IPS-15b (cell line): ENCODE measurements at regions not wholly inside any gene's neighbourhood (a gene's known extent, or its start where the extent isn't known, plus 50 kb on each side); places are given as distances from the start of the nearest gene placed in this dataset.

Experiments used
- H3K27me3 ChIP-seq: one replicate; pipeline ENCODE4 v1.6.1; 2013; ENCODE audit warnings: low read length; ENCODE audit not compliant: control insufficient read depth, insufficient read depth
- H3K36me3 ChIP-seq: one replicate; pipeline ENCODE4 v1.6.1; 2013; ENCODE audit warnings: low read length; ENCODE audit not compliant: control insufficient read depth, insufficient read depth
- H3K4me1 ChIP-seq: one replicate; pipeline ENCODE4 v1.6.1; 2013; ENCODE audit warnings: mild to moderate bottlenecking, low read length; ENCODE audit not compliant: control insufficient read depth, insufficient read depth
- H3K4me3 ChIP-seq: one replicate; pipeline ENCODE4 v1.5.1; 2013; ENCODE audit warnings: low read depth, low read length
- H3K9ac ChIP-seq: one replicate; pipeline ENCODE4 v1.6.1; 2013; ENCODE audit warnings: low read depth, mild to moderate bottlenecking, low read length
- H3K9me3 ChIP-seq: one replicate; pipeline ENCODE4 v1.6.1; 2013; ENCODE audit warnings: mild to moderate bottlenecking, low read length; ENCODE audit not compliant: control insufficient read depth, insufficient read depth

DNA sequence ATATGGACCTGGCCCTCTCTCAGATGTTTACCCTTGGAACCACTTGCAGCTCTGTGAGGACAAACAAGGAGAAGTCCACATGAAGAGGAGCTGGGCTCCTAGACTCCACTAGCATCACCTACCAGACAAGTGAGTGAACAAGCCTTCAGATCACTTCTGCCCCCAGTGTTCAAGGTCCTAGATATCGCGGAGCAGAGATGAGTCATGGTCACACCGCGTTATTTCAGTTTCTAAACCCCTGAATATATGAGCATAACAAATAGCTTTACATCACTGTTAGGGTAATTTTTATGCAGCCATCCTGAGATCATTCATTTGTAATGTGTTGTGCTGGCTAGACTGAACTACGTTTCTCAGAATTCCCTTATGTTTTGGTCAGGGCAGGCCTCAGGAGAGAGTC is 77.0 kb upstream of the DAP start:
- H3K9ac ChIP-seq: no peak overlapping the region
- H3K4me3 ChIP-seq: no peak overlapping the region
- no peaks in the 10 kb centered on the region for H3K36me3 ChIP-seq
- H3K27me3 ChIP-seq: no peaks in the 10 kb centered on the region
- H3K9me3 ChIP-seq: no peaks in the 10 kb centered on the region
- no peaks in the 10 kb centered on the region for H3K4me1 ChIP-seq

DNA sequence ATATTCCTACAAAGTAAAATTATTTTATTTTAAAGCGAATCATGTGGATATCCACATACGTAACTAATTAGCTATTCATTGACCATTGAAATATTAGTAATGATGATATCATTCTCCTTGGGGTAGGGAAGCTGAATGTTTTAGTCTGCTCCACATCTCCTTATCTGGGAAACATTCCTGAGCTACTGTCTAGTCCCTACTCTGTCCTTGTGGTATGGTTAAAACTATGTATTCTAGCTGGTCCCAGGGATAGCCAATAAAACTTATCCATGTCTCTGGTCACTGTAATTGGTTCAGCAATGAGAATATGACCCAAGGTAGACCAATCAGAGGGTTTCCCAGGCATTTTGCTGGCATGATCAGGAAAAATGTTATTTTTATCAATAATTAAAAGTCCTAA is 76.0 kb upstream of the DAP start:
- Histone ChIP-seq H3K36me3 (no peaks in the 10 kb centered on the region), H3K4me1 (no peaks in the 10 kb centered on the region), H3K27me3 (no peaks in the 10 kb centered on the region), H3K9ac (no peak overlapping the region), H3K4me3 (no peak overlapping the region), H3K9me3 (no peaks in the 10 kb centered on the region)

DNA sequence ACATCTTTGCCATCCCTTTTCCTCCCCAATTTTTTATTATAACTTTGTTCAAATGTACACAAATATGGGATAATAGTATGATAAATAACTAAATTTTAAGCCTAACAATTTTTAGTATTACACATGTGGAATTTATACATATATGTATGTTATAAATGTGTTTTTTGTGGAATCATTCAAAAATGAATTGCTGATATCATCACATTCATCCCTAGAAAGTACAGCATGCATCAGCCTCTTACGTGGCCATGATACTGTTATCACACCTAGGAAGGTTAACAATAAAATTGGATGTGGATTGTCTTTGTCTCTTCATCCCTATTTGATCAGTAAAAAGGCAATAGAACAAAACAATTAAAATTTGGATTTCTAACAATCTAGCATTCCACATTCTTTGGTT is 73.7 kb upstream of the DAP start:
- Histone ChIP-seq H3K9me3 (no peaks in the 10 kb centered on the region), H3K36me3 (no peaks in the 10 kb centered on the region), H3K4me3 (no peak overlapping the region), H3K9ac (no peak overlapping the region), H3K27me3 (no peaks in the 10 kb centered on the region), H3K4me1 (no peaks in the 10 kb centered on the region)

GRCh38 chr5:10832987-10833386 is 72.0 kb upstream of the DAP start:
- H3K9ac ChIP-seq: no peak overlapping the region
- no peak overlapping the region for H3K4me3 ChIP-seq
- no peaks in the 10 kb centered on the region for H3K36me3 ChIP-seq
- H3K27me3 ChIP-seq: no peaks in the 10 kb centered on the region
- H3K4me1 ChIP-seq: no peaks in the 10 kb centered on the region
- no peaks in the 10 kb centered on the region for H3K9me3 ChIP-seq

DNA sequence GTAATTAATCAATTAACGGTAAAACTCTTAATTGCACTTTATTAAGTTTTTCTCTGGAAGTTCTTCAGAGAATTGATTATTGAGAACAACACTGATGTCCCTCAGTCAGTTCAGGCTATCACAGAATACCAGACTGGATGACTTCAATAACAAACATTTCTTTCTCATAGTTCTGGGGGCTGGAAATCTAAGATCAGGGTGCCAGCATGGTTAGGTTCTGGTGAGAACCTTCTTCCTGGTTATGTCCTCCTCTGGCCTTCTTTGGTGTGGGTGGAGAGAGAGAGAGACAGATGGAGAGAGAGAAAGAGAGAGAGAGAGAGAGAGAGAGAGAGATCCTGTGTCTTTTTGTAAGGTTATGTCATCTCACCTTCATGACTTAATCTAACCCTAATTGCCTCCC is 71.4 kb upstream of the DAP start:
- H3K4me1 ChIP-seq: no peaks in the 10 kb centered on the region
- no peak overlapping the region for H3K9ac ChIP-seq
- no peak overlapping the region for H3K4me3 ChIP-seq

DNA sequence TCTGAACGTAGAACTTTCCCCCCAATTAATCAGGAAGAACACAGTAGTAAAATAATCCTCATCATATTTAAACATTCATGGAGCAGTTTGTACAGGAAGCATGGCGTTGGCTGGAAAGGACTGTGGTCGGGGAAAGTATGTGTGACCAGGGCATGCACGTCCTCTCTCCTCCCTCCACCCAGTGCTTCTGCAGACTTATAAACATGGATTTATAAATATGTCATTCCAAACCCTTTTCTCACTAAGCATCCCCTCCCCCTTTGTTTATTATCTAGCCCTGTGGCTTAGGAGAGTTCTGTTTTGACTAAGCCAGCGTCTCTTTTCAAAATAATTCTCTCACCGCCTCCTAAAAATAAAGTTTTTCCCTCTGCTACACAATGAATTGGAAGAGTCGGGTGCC is 70.4 kb upstream of the DAP start:
- Histone ChIP-seq H3K9me3 (no peaks in the 10 kb centered on the region), H3K4me3 (no peak overlapping the region), H3K27me3 (no peaks in the 10 kb centered on the region), H3K4me1 (no peaks in the 10 kb centered on the region), H3K9ac (no peak overlapping the region), H3K36me3 (no peaks in the 10 kb centered on the region)

More for the DNA sequence above, 71.4 kb upstream of the DAP start:
- H3K9me3 ChIP-seq: no peaks in the 10 kb centered on the region
- no peaks in the 10 kb centered on the region for H3K36me3 ChIP-seq
- no peaks in the 10 kb centered on the region for H3K27me3 ChIP-seq

DNA sequence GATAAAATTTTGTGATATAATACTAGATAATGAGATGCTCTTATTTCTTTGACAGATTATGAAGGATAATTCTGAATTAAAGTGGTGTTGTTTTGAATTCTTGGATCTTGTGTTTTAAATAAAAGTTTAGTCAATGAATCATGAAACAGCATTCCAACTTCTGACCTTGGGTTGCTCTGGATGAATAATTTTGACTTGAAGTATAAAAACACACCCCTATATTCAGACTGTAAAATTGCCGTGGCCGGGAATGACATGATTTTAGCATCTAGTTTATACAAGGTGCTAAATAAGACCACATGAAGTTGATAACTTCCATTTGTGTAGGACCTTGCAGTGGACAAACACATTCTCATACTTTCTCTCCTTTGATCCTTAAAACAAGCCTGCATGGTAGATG is 67.2 kb upstream of the DAP start:
- Histone ChIP-seq H3K4me3 (no peak overlapping the region), H3K4me1 (no peaks in the 10 kb centered on the region), H3K27me3 (no peaks in the 10 kb centered on the region), H3K9ac (no peak overlapping the region), H3K9me3 (no peaks in the 10 kb centered on the region), H3K36me3 (no peaks in the 10 kb centered on the region)

DNA sequence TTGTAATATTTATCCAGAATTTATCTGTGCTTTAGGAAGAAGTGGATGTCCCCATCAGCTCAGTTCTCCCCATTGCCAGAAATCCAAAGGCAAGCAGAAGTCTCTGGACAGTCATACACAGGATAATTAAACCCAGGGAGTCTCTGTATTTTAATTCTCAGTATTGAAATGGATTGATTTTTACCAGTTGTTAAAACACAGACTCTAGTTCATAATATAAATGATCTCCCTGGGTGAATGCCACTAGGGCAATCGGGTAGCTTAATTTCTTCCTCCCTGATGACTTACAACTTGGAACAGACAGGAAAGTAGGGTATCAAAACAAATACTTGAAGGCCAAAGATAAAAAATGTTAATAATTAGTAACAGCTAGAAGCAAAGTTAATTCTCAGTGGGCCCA is 66.5 kb upstream of the DAP start:
- Histone ChIP-seq H3K9me3 (no peaks in the 10 kb centered on the region), H3K9ac (no peak overlapping the region), H3K36me3 (no peaks in the 10 kb centered on the region), H3K27me3 (no peaks in the 10 kb centered on the region), H3K4me1 (no peaks in the 10 kb centered on the region), H3K4me3 (no peak overlapping the region)

DNA sequence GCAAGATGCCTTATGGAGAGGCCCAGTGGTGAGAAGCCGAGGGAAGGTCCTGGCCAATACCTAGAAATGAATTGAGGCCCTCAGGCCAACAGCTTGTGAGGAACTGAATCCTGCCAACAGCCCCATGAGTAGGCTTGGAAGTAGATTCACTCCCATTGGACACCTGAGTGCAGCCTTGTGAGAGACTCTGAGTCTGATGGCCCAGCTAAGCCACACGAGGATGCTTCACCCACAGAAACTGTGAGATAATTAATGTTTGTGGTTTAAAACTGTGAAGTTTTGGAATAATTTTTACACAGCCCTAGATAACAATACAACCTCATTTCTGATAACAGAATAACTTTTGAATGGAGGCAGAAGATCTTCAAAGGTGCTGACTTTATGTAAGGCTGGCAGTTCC is 65.9 kb upstream of the DAP start:
- Histone ChIP-seq H3K4me1 (no peaks in the 10 kb centered on the region), H3K27me3 (no peaks in the 10 kb centered on the region), H3K9me3 (no peaks in the 10 kb centered on the region), H3K36me3 (no peaks in the 10 kb centered on the region), H3K9ac (no peak overlapping the region), H3K4me3 (no peak overlapping the region)

GRCh38 chr5:10825897-10826644 is 65.0 kb upstream of the DAP start:
- no peak overlapping the region for H3K9ac ChIP-seq
- H3K36me3 ChIP-seq: no peaks in the 10 kb centered on the region

GRCh38 chr5:10812218-10812617 is 51.2 kb upstream of the DAP start:
- Histone ChIP-seq H3K36me3 (no peaks in the 10 kb centered on the region), H3K9me3 (no peaks in the 10 kb centered on the region), H3K9ac (no peak overlapping the region), H3K27me3 (no peaks in the 10 kb centered on the region), H3K4me3 (no peak overlapping the region), H3K4me1 (no peaks in the 10 kb centered on the region)

More at GRCh38 chr5:10825897-10826644, 65.0 kb upstream of the DAP start:
- no peaks in the 10 kb centered on the region for H3K4me1 ChIP-seq
- H3K4me3 ChIP-seq: no peak overlapping the region
- no peaks in the 10 kb centered on the region for H3K9me3 ChIP-seq
- H3K27me3 ChIP-seq: no peaks in the 10 kb centered on the region
